PC-9 (cell line): ENCODE measurements at regions not wholly inside any gene's neighbourhood (a gene's known extent, or its start where the extent isn't known, plus 50 kb on each side); places are given as distances from the start of the nearest gene placed in this dataset.

ENCODE experiments used
- BruUV-seq: library from RNA; stranded (reverse); fragments of 400-500 nt; replicated peaks from 2 replicates; lab custom pipeline; 2021; lab: Mats Ljungman, UMichigan
- CTCF ChIA-PET: fragments of 300-600 bp; sonication (Branson Sonifier 250); formaldehyde crosslinking; loops from one replicate; lab custom pipeline; 2022; ENCODE audit warnings: antibody characterized with exemption; lab: Charles Lee
- POLR2A ChIA-PET: fragments of 300-600 bp; sonication (Branson Sonifier 250); formaldehyde crosslinking; loops from one replicate; lab custom pipeline; 2022; ENCODE audit warnings: antibody characterized with exemption; ENCODE audit not compliant: unreplicated experiment; lab: Charles Lee
- DNase-seq, 2 experiments: peaks; one replicate each; pipeline versions ENCODE4 v3.0.0 to v3.0.0-alpha.2; 2015 to 2022; ENCODE audit warnings: mixed read lengths in 1 of 2
- H2AFZ ChIP-seq: fragments of 200-600 bp; sonication (generic); 2 replicates; pipeline ENCODE4 v1.8.1; 2017; ENCODE audit warnings: antibody characterized with exemption
- H3F3A ChIP-seq: fragments of 200-600 bp; sonication (generic); 2 replicates; pipeline ENCODE4 v1.8.1; 2017; ENCODE audit warnings: antibody characterized with exemption, mild to moderate bottlenecking, low read depth; ENCODE audit not compliant: insufficient read depth
- H3K27ac ChIP-seq: fragments of 200-600 bp; sonication (generic); 2 replicates; pipeline ENCODE4 v1.6.1; 2016; ENCODE audit warnings: mixed run types
- H3K27me3 ChIP-seq: fragments of 200-600 bp; sonication (generic); 2 replicates; pipeline ENCODE4 v1.6.1; 2016; ENCODE audit warnings: low read depth, mixed run types; ENCODE audit not compliant: insufficient read depth
- H3K36me3 ChIP-seq: fragments of 200-600 bp; sonication (generic); 2 replicates; pipeline ENCODE4 v1.6.1; 2016; ENCODE audit warnings: low read depth, mixed run types
- H3K4me1 ChIP-seq: fragments of 200-600 bp; sonication (generic); replicated peaks from 2 replicates; pipeline ENCODE4 v1.6.1; 2016; ENCODE audit warnings: mixed run types; ENCODE audit not compliant: insufficient read depth
- H3K4me2 ChIP-seq: fragments of 200-600 bp; sonication (generic); 2 replicates; pipeline ENCODE4 v1.6.1; 2017; ENCODE audit warnings: mixed run types
- H3K4me3 ChIP-seq: fragments of 200-600 bp; sonication (generic); 2 replicates; pipeline ENCODE4 v1.6.1; 2016; ENCODE audit warnings: mixed run types
- H3K79me2 ChIP-seq: fragments of 200-600 bp; sonication (generic); 2 replicates; pipeline ENCODE4 v1.6.1; 2017; ENCODE audit warnings: low read depth, mixed run types
- H3K9me2 ChIP-seq: fragments of 200-600 bp; sonication (generic); 2 replicates; pipeline ENCODE4 v1.8.1; 2017; ENCODE audit warnings: mild to moderate bottlenecking; ENCODE audit not compliant: insufficient read depth
- H3K9me3 ChIP-seq: fragments of 200-600 bp; sonication (generic); 2 replicates; pipeline ENCODE4 v1.8.1; 2016; ENCODE audit warnings: low read depth; ENCODE audit not compliant: insufficient read depth
- H4K20me1 ChIP-seq: fragments of 200-600 bp; sonication (generic); 2 replicates; pipeline ENCODE4 v1.8.1; 2017; ENCODE audit not compliant: insufficient read depth
- EZH2 ChIP-seq: fragments of 200-600 bp; sonication (generic); IDR thresholded peaks from 2 replicates; pipeline ENCODE4 v1.8.0; 2017; ENCODE audit warnings: antibody characterized with exemption, low read depth
- intact Hi-C: fragments of 100-400 bp; cut with micrococcal nuclease; formaldehyde crosslinking; loops from one replicate; pipeline ENCODE4 v1.10.0; 2022; ENCODE audit not compliant: unreplicated experiment
- TF ChIP-seq, protein P1 (sequence below): fragments of 200-600 bp; sonication (generic); conservative IDR thresholded peaks from 2 replicates; pipeline ENCODE4 v1.6.1; 2017; ENCODE audit warnings: mixed run types, antibody characterized with exemption, mild to moderate bottlenecking, moderate library complexity

- no peaks in the 10 kb centered on the region for H3K27me3 ChIP-seq
- ChIA-PET POLR2A (no interaction called here), CTCF (interaction anchor here (0.6 kb wide), 1 partner anchor 108 kb away, joined by 10 read pairs; no protein-coding TSS in a partner anchor)
- TF ChIP-seq, protein P1, sequence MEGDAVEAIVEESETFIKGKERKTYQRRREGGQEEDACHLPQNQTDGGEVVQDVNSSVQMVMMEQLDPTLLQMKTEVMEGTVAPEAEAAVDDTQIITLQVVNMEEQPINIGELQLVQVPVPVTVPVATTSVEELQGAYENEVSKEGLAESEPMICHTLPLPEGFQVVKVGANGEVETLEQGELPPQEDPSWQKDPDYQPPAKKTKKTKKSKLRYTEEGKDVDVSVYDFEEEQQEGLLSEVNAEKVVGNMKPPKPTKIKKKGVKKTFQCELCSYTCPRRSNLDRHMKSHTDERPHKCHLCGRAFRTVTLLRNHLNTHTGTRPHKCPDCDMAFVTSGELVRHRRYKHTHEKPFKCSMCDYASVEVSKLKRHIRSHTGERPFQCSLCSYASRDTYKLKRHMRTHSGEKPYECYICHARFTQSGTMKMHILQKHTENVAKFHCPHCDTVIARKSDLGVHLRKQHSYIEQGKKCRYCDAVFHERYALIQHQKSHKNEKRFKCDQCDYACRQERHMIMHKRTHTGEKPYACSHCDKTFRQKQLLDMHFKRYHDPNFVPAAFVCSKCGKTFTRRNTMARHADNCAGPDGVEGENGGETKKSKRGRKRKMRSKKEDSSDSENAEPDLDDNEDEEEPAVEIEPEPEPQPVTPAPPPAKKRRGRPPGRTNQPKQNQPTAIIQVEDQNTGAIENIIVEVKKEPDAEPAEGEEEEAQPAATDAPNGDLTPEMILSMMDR = no peak
- TF ChIP-seq EZH2 = no peak
- intact Hi-C loops = no loop called here
- H3K79me2 ChIP-seq = no peaks in the 10 kb centered on the region
- no peaks in the 10 kb centered on the region for H3K9me2 ChIP-seq
- H3K4me3 ChIP-seq = no peak overlapping the region
- no peak overlapping the region for H2AFZ ChIP-seq
- H3K9me3 ChIP-seq = no peaks in the 10 kb centered on the region
- H3K36me3 ChIP-seq = no peaks in the 10 kb centered on the region
- H3F3A ChIP-seq = no peaks in the 10 kb centered on the region
- DNase-seq = no peak
- no peaks in the 10 kb centered on the region; the same call in 1 of the 2 replicates for H3K4me1 ChIP-seq
- BruUV-seq = no TSS peak
- no peak overlapping the region for H3K4me2 ChIP-seq
- H3K27ac ChIP-seq = no peak overlapping the region
- H4K20me1 ChIP-seq = no peaks in the 10 kb centered on the region
Observed at GRCh38 chr22:42328130-42328783, 57.8 kb upstream of the TCF20 start.

DNA sequence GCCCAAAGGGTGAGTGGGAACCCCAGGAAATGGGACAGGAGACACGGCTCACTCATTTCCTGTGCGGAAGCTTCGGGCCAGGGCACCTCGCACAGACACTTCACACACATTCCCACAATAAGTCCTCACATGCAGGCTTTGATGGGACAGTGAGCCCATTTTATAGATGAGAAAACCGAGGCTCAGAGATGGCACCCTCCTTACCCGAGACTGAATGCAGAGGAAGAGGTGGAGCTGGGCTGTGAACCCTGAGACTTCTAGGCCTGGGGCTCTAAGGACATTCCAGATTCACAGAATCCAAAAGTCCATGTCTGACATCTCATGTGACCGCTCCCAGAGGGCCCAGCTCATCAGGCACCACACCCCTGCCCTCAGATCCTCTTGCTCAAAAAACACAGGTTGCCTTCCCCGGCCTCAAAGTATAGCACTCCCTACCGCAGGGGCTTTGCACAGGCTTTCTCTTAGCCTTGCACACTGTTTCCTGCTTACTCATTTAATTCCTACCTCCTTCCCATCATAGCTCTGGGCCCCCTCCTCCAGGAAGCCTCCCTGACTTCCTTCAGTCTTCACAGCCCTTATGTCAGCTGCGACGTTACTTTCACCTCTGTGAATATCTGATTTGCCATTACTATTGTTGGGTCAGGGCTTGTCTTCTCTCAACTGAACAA lies 57.1 kb upstream of the TCF20 start:
- no peaks in the 10 kb centered on the region for H3F3A ChIP-seq
- ChIA-PET POLR2A (no interaction called here), CTCF (no interaction called here)
- H3K4me3 ChIP-seq = no peak overlapping the region
- DNase-seq = no peak
- H2AFZ ChIP-seq = no peak overlapping the region
- intact Hi-C loops = no loop called here
- H3K4me2 ChIP-seq = no peak overlapping the region
- TF ChIP-seq EZH2 = no peak
- TF ChIP-seq, protein P1 = no peak
- no peak overlapping the region for H3K27ac ChIP-seq
- H3K27me3 ChIP-seq = no peaks in the 10 kb centered on the region
- no peaks in the 10 kb centered on the region for H3K9me3 ChIP-seq
- H3K4me1 ChIP-seq = no peaks in the 10 kb centered on the region; the same call in 1 of the 2 replicates
- no peaks in the 10 kb centered on the region for H3K36me3 ChIP-seq
- BruUV-seq = no TSS peak
- no peaks in the 10 kb centered on the region for H3K9me2 ChIP-seq
- H3K79me2 ChIP-seq = no peaks in the 10 kb centered on the region
- no peaks in the 10 kb centered on the region for H4K20me1 ChIP-seq

DNA sequence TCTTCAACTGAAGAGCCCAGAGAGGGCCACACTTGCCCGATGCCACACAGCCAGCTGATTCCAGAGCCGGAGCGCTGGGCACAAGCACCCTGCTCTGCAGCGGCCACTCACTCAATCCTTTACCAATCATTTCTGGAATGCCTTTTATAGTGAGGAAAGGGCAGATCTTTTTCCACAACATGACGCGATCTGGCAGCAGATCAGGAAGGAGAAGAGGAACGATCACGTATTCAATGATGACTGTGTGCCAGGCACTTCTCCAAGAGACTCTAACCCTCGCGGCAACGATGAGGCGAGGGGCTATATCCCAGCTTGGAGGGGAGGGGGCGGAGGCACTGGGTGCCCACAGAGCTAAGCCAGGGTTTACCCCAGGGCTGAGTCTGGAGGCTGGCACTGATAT lies 56.3 kb upstream of the TCF20 start:
- ChIA-PET CTCF (no interaction called here), POLR2A (no interaction called here)
- no peaks in the 10 kb centered on the region for H3K27me3 ChIP-seq
- H3K4me3 ChIP-seq = no peak overlapping the region
- no peak overlapping the region for H2AFZ ChIP-seq
- intact Hi-C loops = no loop called here
- no peaks in the 10 kb centered on the region for H3K9me3 ChIP-seq
- H3F3A ChIP-seq = no peaks in the 10 kb centered on the region
- no peaks in the 10 kb centered on the region for H4K20me1 ChIP-seq
- no TSS peak for BruUV-seq
- no peak overlapping the region for H3K27ac ChIP-seq
- DNase-seq = no peak
- no peaks in the 10 kb centered on the region for H3K36me3 ChIP-seq
- H3K4me1 ChIP-seq = no peaks in the 10 kb centered on the region; the same call in 1 of the 2 replicates
- TF ChIP-seq, protein P1 = no peak
- TF ChIP-seq EZH2 = no peak
- no peaks in the 10 kb centered on the region for H3K9me2 ChIP-seq
- H3K4me2 ChIP-seq = no peak overlapping the region
- no peaks in the 10 kb centered on the region for H3K79me2 ChIP-seq
